ENCODE measurements at regions not wholly inside any gene's neighbourhood (a gene's known extent, or its start where the extent isn't known, plus 50 kb on each side); places are given as distances from the start of the nearest gene placed in this dataset.

- H3K36me3 Mint-ChIP-seq (ENCODE audit: low read depth): no peaks in the 10 kb centered on the region
- ATAC-seq (peak; percentile 44), DNase-seq (no peak)
- H3K27ac Mint-ChIP-seq: no peak overlapping the region
- no peaks in the 10 kb centered on the region for H3K9me3 ChIP-seq (ENCODE audit: control insufficient read depth, low read length, poor library complexity, severe bottlenecking)
- no peaks in the 10 kb centered on the region for H3K4me1 Mint-ChIP-seq
- H3K4me3 Mint-ChIP-seq: no peak overlapping the region
- peaks cover 33% of the 10 kb centered on the region for H3K27me3 Mint-ChIP-seq
Observed at GRCh38 chr10:127797339-127797738, 60.4 kb downstream of the FOXI2 start.

GRCh38 chr10:127798111-127798510, 61.1 kb downstream of the FOXI2 start:
- Mint-ChIP-seq H3K36me3 (ENCODE audit: low read depth) (no peaks in the 10 kb centered on the region), H3K27me3 (peaks cover 40% of the 10 kb centered on the region), H3K4me3 (no peak overlapping the region), H3K27ac (no peak overlapping the region), H3K4me1 (no peaks in the 10 kb centered on the region)
- H3K9me3 ChIP-seq (ENCODE audit: control insufficient read depth, low read length, poor library complexity, severe bottlenecking): no peaks in the 10 kb centered on the region
- ATAC-seq: no peak
- no peak for DNase-seq

GRCh38 chr10:127801302-127801701, 64.3 kb downstream of the FOXI2 start:
- H3K36me3 Mint-ChIP-seq (ENCODE audit: low read depth): no peaks in the 10 kb centered on the region
- DNase-seq (no peak), ATAC-seq (no peak)
- H3K27me3 Mint-ChIP-seq: peaks cover 44% of the 10 kb centered on the region
- H3K27ac Mint-ChIP-seq: no peak overlapping the region
- no peaks in the 10 kb centered on the region for H3K4me1 Mint-ChIP-seq
- no peak overlapping the region for H3K4me3 Mint-ChIP-seq
- H3K9me3 ChIP-seq (ENCODE audit: control insufficient read depth, low read length, poor library complexity, severe bottlenecking): no peaks in the 10 kb centered on the region

GRCh38 chr10:127802531-127803095, 65.6 kb downstream of the FOXI2 start:
- no peak for ATAC-seq
- H3K36me3 Mint-ChIP-seq (ENCODE audit: low read depth): no peaks in the 10 kb centered on the region
- no peaks in the 10 kb centered on the region for H3K9me3 ChIP-seq (ENCODE audit: control insufficient read depth, low read length, poor library complexity, severe bottlenecking)
- no peak for DNase-seq
- H3K27me3 Mint-ChIP-seq: peaks cover 51% of the 10 kb centered on the region
- no peak overlapping the region for H3K27ac Mint-ChIP-seq
- no peaks in the 10 kb centered on the region for H3K4me1 Mint-ChIP-seq
- H3K4me3 Mint-ChIP-seq: no peak overlapping the region

- DNase-seq (no peak), ATAC-seq (no peak)
- Mint-ChIP-seq H3K4me3 (no peak overlapping the region), H3K27ac (no peak overlapping the region), H3K36me3 (ENCODE audit: low read depth) (no peaks in the 10 kb centered on the region), H3K4me1 (no peaks in the 10 kb centered on the region), H3K27me3 (peaks cover 51% of the 10 kb centered on the region)
- H3K9me3 ChIP-seq (ENCODE audit: control insufficient read depth, low read length, poor library complexity, severe bottlenecking): no peaks in the 10 kb centered on the region
Observed at GRCh38 chr10:127804696-127805095, 67.7 kb downstream of the FOXI2 start.

- Mint-ChIP-seq H3K4me1 (no peaks in the 10 kb centered on the region), H3K27me3 (peaks cover 48% of the 10 kb centered on the region), H3K36me3 (ENCODE audit: low read depth) (no peaks in the 10 kb centered on the region), H3K27ac (no peak overlapping the region), H3K4me3 (no peak overlapping the region)
- no peaks in the 10 kb centered on the region for H3K9me3 ChIP-seq (ENCODE audit: control insufficient read depth, low read length, poor library complexity, severe bottlenecking)
- ATAC-seq (no peak), DNase-seq (no peak)
Observed at GRCh38 chr10:127805950-127806349, 69.0 kb downstream of the FOXI2 start.

- H3K4me1 Mint-ChIP-seq: no peaks in the 10 kb centered on the region
- H3K4me3 Mint-ChIP-seq: no peak overlapping the region
- peaks cover 28% of the 10 kb centered on the region for H3K27me3 Mint-ChIP-seq
- no peaks in the 10 kb centered on the region for H3K9me3 ChIP-seq (ENCODE audit: control insufficient read depth, low read length, poor library complexity, severe bottlenecking)
- H3K36me3 Mint-ChIP-seq (ENCODE audit: low read depth): no peaks in the 10 kb centered on the region
- DNase-seq (no peak), ATAC-seq (no peak)
- no peak overlapping the region for H3K27ac Mint-ChIP-seq
Observed at GRCh38 chr10:127812041-127812440, 75.1 kb downstream of the FOXI2 start.

- Mint-ChIP-seq H3K27me3 (peaks cover 25% of the 10 kb centered on the region), H3K4me3 (no peak overlapping the region), H3K4me1 (no peaks in the 10 kb centered on the region), H3K27ac (no peak overlapping the region), H3K36me3 (ENCODE audit: low read depth) (no peaks in the 10 kb centered on the region)
- DNase-seq: no peak
- ATAC-seq: no peak
- H3K9me3 ChIP-seq (ENCODE audit: control insufficient read depth, low read length, poor library complexity, severe bottlenecking): no peaks in the 10 kb centered on the region
Observed at GRCh38 chr10:127813290-127813689, 76.3 kb downstream of the FOXI2 start.

GRCh38 chr10:127815147-127815546, 77.6 kb downstream of the CLRN3 start:
- DNase-seq (no peak), ATAC-seq (no peak)
- no peak overlapping the region for H3K4me3 Mint-ChIP-seq
- peaks cover 23% of the 10 kb centered on the region for H3K27me3 Mint-ChIP-seq
- H3K36me3 Mint-ChIP-seq (ENCODE audit: low read depth): no peaks in the 10 kb centered on the region
- no peak overlapping the region for H3K27ac Mint-ChIP-seq
- H3K4me1 Mint-ChIP-seq: no peaks in the 10 kb centered on the region
- H3K9me3 ChIP-seq (ENCODE audit: control insufficient read depth, low read length, poor library complexity, severe bottlenecking): no peaks in the 10 kb centered on the region

- ATAC-seq (no peak), DNase-seq (no peak)
- H3K36me3 Mint-ChIP-seq (ENCODE audit: low read depth): peaks cover under 1% of the 10 kb centered on the region
- H3K9me3 ChIP-seq (ENCODE audit: control insufficient read depth, low read length, poor library complexity, severe bottlenecking): no peaks in the 10 kb centered on the region
- no peak overlapping the region for H3K4me3 Mint-ChIP-seq
- peaks cover 12% of the 10 kb centered on the region for H3K27me3 Mint-ChIP-seq
- no peak overlapping the region for H3K27ac Mint-ChIP-seq
- H3K4me1 Mint-ChIP-seq: no peaks in the 10 kb centered on the region
Observed at GRCh38 chr10:127824826-127825225, 67.9 kb downstream of the CLRN3 start.

GRCh38 chr10:127826154-127826725, 66.5 kb downstream of the CLRN3 start:
- Mint-ChIP-seq H3K27me3 (peaks cover 22% of the 10 kb centered on the region), H3K27ac (no peak overlapping the region), H3K4me3 (no peak overlapping the region), H3K36me3 (ENCODE audit: low read depth) (peaks cover 2% of the 10 kb centered on the region), H3K4me1 (no peaks in the 10 kb centered on the region)
- DNase-seq (no peak), ATAC-seq (no peak)
- no peaks in the 10 kb centered on the region for H3K9me3 ChIP-seq (ENCODE audit: control insufficient read depth, low read length, poor library complexity, severe bottlenecking)

- H3K36me3 Mint-ChIP-seq (ENCODE audit: low read depth): peaks cover 2% of the 10 kb centered on the region
- H3K4me3 Mint-ChIP-seq: no peak overlapping the region
- H3K9me3 ChIP-seq (ENCODE audit: control insufficient read depth, low read length, poor library complexity, severe bottlenecking): no peaks in the 10 kb centered on the region
- H3K4me1 Mint-ChIP-seq: peaks cover 2% of the 10 kb centered on the region
- H3K27ac Mint-ChIP-seq: no peak overlapping the region
- no peak for DNase-seq
- peaks cover 32% of the 10 kb centered on the region for H3K27me3 Mint-ChIP-seq
- no peak for ATAC-seq
Observed at GRCh38 chr10:127827354-127828140, 65.2 kb downstream of the CLRN3 start.
